Frontal cortex (tissue), 3 donors: ENCODE measurements at regions not wholly inside any gene's neighbourhood (a gene's known extent, or its start where the extent isn't known, plus 50 kb on each side); places are given as distances from the start of the nearest gene placed in this dataset.

ENCODE experiments used
- DNase-seq, 2 donors: peaks; one replicate each; pipeline ENCODE4 v3.0.0; 2012; ENCODE audit warnings: low spot score in 2 of 2
- FAIRE-seq: peaks from 2 replicates; lab custom pipeline; 2012; peaks lifted over from hg19 to GRCh38; lab: Jason Lieb, UNC
- donor health status: control.
- donor health status: control.
- donor health status: control.

GRCh38 chr1:214816603-214817002 is 213.6 kb downstream of the CENPF start:
- DNase-seq = no peak
- FAIRE-seq = no peak

GRCh38 chr1:214823311-214824117 is 220.5 kb downstream of the CENPF start:
- FAIRE-seq (no peak), DNase-seq (no peak)

GRCh38 chr1:214824763-214825162 is 221.8 kb downstream of the CENPF start:
- FAIRE-seq (no peak), DNase-seq (no peak)

GRCh38 chr1:214826619-214827018 is 223.6 kb downstream of the CENPF start:
- no peak for DNase-seq
- no peak for FAIRE-seq

GRCh38 chr1:214827883-214828282 is 224.9 kb downstream of the CENPF start:
- FAIRE-seq = no peak

GRCh38 chr1:214830941-214831340 is 227.9 kb downstream of the CENPF start:
- FAIRE-seq = no peak

More at GRCh38 chr1:214827883-214828282, 224.9 kb downstream of the CENPF start:
- no peak for DNase-seq

GRCh38 chr1:214831956-214832355 is 229.0 kb downstream of the CENPF start:
- DNase-seq = no peak
- FAIRE-seq = no peak

More at GRCh38 chr1:214830941-214831340, 227.9 kb downstream of the CENPF start:
- DNase-seq = no peak

GRCh38 chr1:214833178-214833756 is 230.3 kb downstream of the CENPF start:
- DNase-seq = no peak
- FAIRE-seq = no peak

- FAIRE-seq = no peak
- no peak for DNase-seq
Measured at GRCh38 chr1:214837376-214837775, 234.4 kb downstream of the CENPF start.

GRCh38 chr1:214838351-214838750 is 235.4 kb downstream of the CENPF start:
- no peak for DNase-seq
- FAIRE-seq = no peak

GRCh38 chr1:214840356-214840755 is 237.4 kb downstream of the CENPF start:
- no peak for DNase-seq
- FAIRE-seq = no peak

GRCh38 chr1:214842856-214843255 is 239.7 kb upstream of the KCNK2 start:
- no peak for FAIRE-seq

GRCh38 chr1:214843281-214843680 is 239.3 kb upstream of the KCNK2 start:
- no peak for FAIRE-seq
- no peak for DNase-seq

More at GRCh38 chr1:214842856-214843255, 239.7 kb upstream of the KCNK2 start:
- DNase-seq = no peak

- DNase-seq (no peak), FAIRE-seq (no peak)
Measured at GRCh38 chr1:214844319-214844718, 238.2 kb upstream of the KCNK2 start.

- DNase-seq (no peak), FAIRE-seq (no peak)
Measured at GRCh38 chr1:214846276-214846675, 236.3 kb upstream of the KCNK2 start.

GRCh38 chr1:214847071-214847810 is 235.3 kb upstream of the KCNK2 start:
- no peak for DNase-seq
- FAIRE-seq = no peak

GRCh38 chr1:214848101-214848500 is 234.4 kb upstream of the KCNK2 start:
- DNase-seq (no peak), FAIRE-seq (no peak)

- FAIRE-seq (no peak), DNase-seq (no peak)
Measured at GRCh38 chr1:214850432-214851050, 232.0 kb upstream of the KCNK2 start.

- no peak for FAIRE-seq
- no peak for DNase-seq
Measured at GRCh38 chr1:214853340-214853739, 229.2 kb upstream of the KCNK2 start.

GRCh38 chr1:214854126-214854875 is 228.2 kb upstream of the KCNK2 start:
- FAIRE-seq = no peak

More at GRCh38 chr1:214854126-214854875, 228.2 kb upstream of the KCNK2 start:
- DNase-seq = no peak
